Sigmoid colon (tissue), 6 donors: ENCODE measurements at regions not wholly inside any gene's neighbourhood (a gene's known extent, or its start where the extent isn't known, plus 50 kb on each side); places are given as distances from the start of the nearest gene placed in this dataset.

ENCODE experiments used
- DNase-seq: peaks from one replicate; pipeline ENCODE4 v3.0.0-alpha.2; 2019
- H3K27ac ChIP-seq, 4 donors: fragments of 200-600 bp; sonication (generic); one replicate each; pipeline ENCODE4 v1.5.1; 2016 to 2019; ENCODE audit warnings: mild to moderate bottlenecking in 1 of 4
- H3K27me3 ChIP-seq, 3 donors: fragments of 200-600 bp; sonication (generic); one replicate each; pipeline ENCODE4 v1.5.1; 2019; ENCODE audit warnings: mild to moderate bottlenecking in 1 of 3
- H3K36me3 ChIP-seq, 4 donors: fragments of 200-600 bp; sonication (generic); one replicate each; pipeline ENCODE4 v1.5.1; 2016 to 2019
- H3K4me1 ChIP-seq, 4 donors: fragments of 200-600 bp; sonication (generic); one replicate each; pipeline ENCODE4 v1.5.1; 2017 to 2019
- H3K4me3 ChIP-seq, 4 donors: fragments of 200-600 bp; sonication (generic); one replicate each; pipeline ENCODE4 v1.5.1; 2017 to 2019; ENCODE audit warnings: mild to moderate bottlenecking in 2 of 4, moderate library complexity in 1 of 4
- H3K9me3 ChIP-seq, 4 donors: fragments of 200-600 bp in 3 of 4; sonication (generic) in 3 of 4; one replicate each; pipeline versions ENCODE4 v1.5.1 to v1.6.1; 2013 to 2019
- EP300 ChIP-seq, 4 donors: sonication (generic); formaldehyde crosslinking; IDR thresholded peaks; one replicate each; pipeline ENCODE4 v1.6.1; 2017; ENCODE audit warnings: antibody characterized with exemption in 4 of 4
- POLR2A ChIP-seq, 2 donors: fragments of 450-650 bp; IDR thresholded peaks; one replicate each; pipeline ENCODE4 v1.6.1; 2016; ENCODE audit warnings: antibody characterized with exemption in 2 of 2, mild to moderate bottlenecking in 2 of 2, moderate library complexity in 2 of 2
- POLR2AphosphoS5 ChIP-seq, 4 donors: sonication (generic); formaldehyde crosslinking; IDR thresholded peaks; one replicate each; pipeline ENCODE4 v1.6.1; 2017; ENCODE audit warnings: antibody characterized with exemption in 4 of 4
- WGBS, 2 donors: extraction: QIAGEN DNeasy Blood & Tissue Kit; methylation state at CpG; one replicate each; pipeline ENCODE4 v1.1.7; 2013; 5-methylcytosine and 5-hydroxymethylcytosine counted together
- intact Hi-C: fragments of 100-400 bp; cut with DNase I; formaldehyde crosslinking; loops from one replicate; pipeline ENCODE4 v1.15.1; 2023
- TF ChIP-seq, protein P1 (sequence below), 4 experiments: fragments of 450-650 bp in 3 of 4; fragments of 200-600 bp in 1 of 4; IDR thresholded peaks; one replicate each; pipeline ENCODE4 v1.5.1; 2016 to 2019; ENCODE audit warnings: antibody characterized with exemption in 4 of 4, mild to moderate bottlenecking in 3 of 4, moderate library complexity in 2 of 4
- donor health status: healthy with polysubstance abuse.
- donor health status: healthy.

DNA sequence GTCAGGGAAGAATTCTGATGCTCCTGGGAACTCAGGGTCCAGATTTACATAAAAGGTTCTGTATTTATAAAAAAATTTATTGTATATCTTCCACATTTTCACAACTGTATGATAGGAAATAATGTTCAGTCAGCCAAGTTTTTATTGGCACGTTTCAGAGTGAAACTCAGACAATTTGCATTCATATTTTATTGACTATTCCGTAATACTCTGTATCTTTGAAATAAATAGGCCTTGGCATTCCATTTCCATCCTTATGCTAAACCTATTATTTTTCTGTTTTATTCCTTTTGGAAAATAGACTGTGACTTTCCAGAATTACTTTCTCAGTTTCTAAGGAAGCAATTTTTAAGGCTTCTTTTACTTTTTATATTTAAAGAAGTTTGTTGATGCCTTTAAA lies 329.0 kb downstream of the OLFM3 start:
- TF ChIP-seq, protein P1, sequence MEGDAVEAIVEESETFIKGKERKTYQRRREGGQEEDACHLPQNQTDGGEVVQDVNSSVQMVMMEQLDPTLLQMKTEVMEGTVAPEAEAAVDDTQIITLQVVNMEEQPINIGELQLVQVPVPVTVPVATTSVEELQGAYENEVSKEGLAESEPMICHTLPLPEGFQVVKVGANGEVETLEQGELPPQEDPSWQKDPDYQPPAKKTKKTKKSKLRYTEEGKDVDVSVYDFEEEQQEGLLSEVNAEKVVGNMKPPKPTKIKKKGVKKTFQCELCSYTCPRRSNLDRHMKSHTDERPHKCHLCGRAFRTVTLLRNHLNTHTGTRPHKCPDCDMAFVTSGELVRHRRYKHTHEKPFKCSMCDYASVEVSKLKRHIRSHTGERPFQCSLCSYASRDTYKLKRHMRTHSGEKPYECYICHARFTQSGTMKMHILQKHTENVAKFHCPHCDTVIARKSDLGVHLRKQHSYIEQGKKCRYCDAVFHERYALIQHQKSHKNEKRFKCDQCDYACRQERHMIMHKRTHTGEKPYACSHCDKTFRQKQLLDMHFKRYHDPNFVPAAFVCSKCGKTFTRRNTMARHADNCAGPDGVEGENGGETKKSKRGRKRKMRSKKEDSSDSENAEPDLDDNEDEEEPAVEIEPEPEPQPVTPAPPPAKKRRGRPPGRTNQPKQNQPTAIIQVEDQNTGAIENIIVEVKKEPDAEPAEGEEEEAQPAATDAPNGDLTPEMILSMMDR (IDR thresholded peaks at IDR 0.05): no peak
- no peak for TF ChIP-seq POLR2A (IDR thresholded peaks at IDR 0.05)
- no peak for TF ChIP-seq POLR2AphosphoS5 (IDR thresholded peaks at IDR 0.05)
- no peak for TF ChIP-seq EP300 (IDR thresholded peaks at IDR 0.05)
- 49 to 68% methylated on average over 2 of the region's 2 CpGs for WGBS, 2 donors
- intact Hi-C loops: no loop called here

DNA sequence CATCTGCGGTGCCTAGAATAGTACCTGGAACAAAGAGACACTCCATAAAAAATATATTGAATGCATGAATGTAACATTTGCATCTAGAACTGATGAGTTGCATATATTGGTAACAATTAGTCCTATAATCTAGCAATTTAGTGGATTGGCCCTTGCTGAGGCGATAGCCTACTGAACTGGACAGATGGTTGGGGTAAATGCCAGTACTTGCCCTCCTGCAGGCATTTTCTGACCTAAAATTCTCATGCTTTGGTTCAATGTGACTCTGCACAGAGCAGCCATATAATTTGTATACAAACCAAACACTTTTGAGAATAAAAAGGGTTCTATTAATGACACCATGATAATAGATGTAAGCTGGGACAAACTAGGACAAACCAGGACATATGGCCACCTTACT lies 313.6 kb downstream of the OLFM3 start:
- WGBS, 2 donors: 78 to 87% methylated on average over 2 of the region's 2 CpGs
- H3K27ac ChIP-seq: no peak overlapping the region
- H3K27me3 ChIP-seq: no peaks in the 10 kb centered on the region
- no peaks in the 10 kb centered on the region for H3K4me1 ChIP-seq
- no peak for DNase-seq
- no peak overlapping the region for H3K4me3 ChIP-seq
- TF ChIP-seq, protein P1 (IDR thresholded peaks at IDR 0.05): no peak
- TF ChIP-seq POLR2AphosphoS5 (IDR thresholded peaks at IDR 0.05) (no peak), EP300 (IDR thresholded peaks at IDR 0.05) (no peak), POLR2A (IDR thresholded peaks at IDR 0.05) (no peak)
- intact Hi-C loops: no loop called here
- no peaks in the 10 kb centered on the region for H3K36me3 ChIP-seq
- no peaks in the 10 kb centered on the region for H3K9me3 ChIP-seq

More for the DNA sequence above, 329.0 kb downstream of the OLFM3 start:
- no peak for DNase-seq
- H3K4me1 ChIP-seq: no peaks in the 10 kb centered on the region
- H3K27me3 ChIP-seq: no peaks in the 10 kb centered on the region
- H3K36me3 ChIP-seq: no peaks in the 10 kb centered on the region
- peaks cover 0 to 2% (median 0%) of the 10 kb centered on the region in 4 donors for H3K9me3 ChIP-seq
- no peak overlapping the region for H3K27ac ChIP-seq
- H3K4me3 ChIP-seq: no peak overlapping the region

- H3K9me3 ChIP-seq: no peaks in the 10 kb centered on the region
- H3K27me3 ChIP-seq: no peaks in the 10 kb centered on the region
- H3K4me3 ChIP-seq: no peak overlapping the region
- no peak overlapping the region for H3K27ac ChIP-seq
- intact Hi-C loops: no loop called here
- TF ChIP-seq POLR2AphosphoS5 (IDR thresholded peaks at IDR 0.05): no peak
- TF ChIP-seq POLR2A (IDR thresholded peaks at IDR 0.05): no peak
- no peak for TF ChIP-seq EP300 (IDR thresholded peaks at IDR 0.05)
- TF ChIP-seq, protein P1 (IDR thresholded peaks at IDR 0.05): no peak
- no peak for DNase-seq
- WGBS, 2 donors: 53 to 68% methylated on average over 3 of the region's 3 CpGs
- no peaks in the 10 kb centered on the region for H3K4me1 ChIP-seq
- no peaks in the 10 kb centered on the region for H3K36me3 ChIP-seq
These were observed 313.2 kb downstream of the OLFM3 start for GRCh38 chr1:101683561-101683960.

- no peaks in the 10 kb centered on the region for H3K27me3 ChIP-seq
- 5 to 16% methylated on average over 1 of the region's 1 CpG for WGBS, 2 donors
- intact Hi-C loops: no loop called here
- no peak for DNase-seq
- no peak overlapping the region for H3K4me3 ChIP-seq
- H3K36me3 ChIP-seq: no peaks in the 10 kb centered on the region
- TF ChIP-seq EP300 (IDR thresholded peaks at IDR 0.05) (no peak), POLR2AphosphoS5 (IDR thresholded peaks at IDR 0.05) (no peak), POLR2A (IDR thresholded peaks at IDR 0.05) (no peak)
- TF ChIP-seq, protein P1 (IDR thresholded peaks at IDR 0.05): no peak
- H3K9me3 ChIP-seq: no peaks in the 10 kb centered on the region
- H3K4me1 ChIP-seq: no peaks in the 10 kb centered on the region
- H3K27ac ChIP-seq: no peak overlapping the region
These were observed 299.7 kb downstream of the OLFM3 start for GRCh38 chr1:101697072-101697471.

DNA sequence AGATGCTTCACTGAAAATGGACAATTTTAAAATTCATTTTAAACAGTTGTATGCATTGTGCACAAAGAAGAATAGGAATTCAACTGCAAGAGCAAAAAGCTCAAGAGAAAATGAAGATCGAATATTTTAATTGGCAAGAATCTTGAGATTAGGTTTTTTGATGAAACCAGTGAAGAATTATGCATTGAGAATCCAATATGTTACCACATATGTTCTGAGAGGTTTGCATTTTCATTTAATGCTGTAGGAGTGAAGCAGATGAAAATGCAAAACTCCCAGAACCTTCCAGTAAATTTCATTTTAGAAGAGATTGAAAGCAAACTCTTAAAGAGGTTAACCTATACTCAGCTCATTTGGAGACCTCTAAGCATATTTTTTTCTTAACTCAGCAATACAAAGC lies 298.0 kb downstream of the OLFM3 start:
- Histone ChIP-seq H3K36me3 (no peaks in the 10 kb centered on the region), H3K27ac (no peak overlapping the region), H3K4me1 (no peaks in the 10 kb centered on the region), H3K27me3 (no peaks in the 10 kb centered on the region), H3K4me3 (no peak overlapping the region), H3K9me3 (no peaks in the 10 kb centered on the region)
- 74 to 81% methylated on average over 1 of the region's 1 CpG for WGBS, 2 donors
- intact Hi-C loops: no loop called here
- no peak for DNase-seq
- no peak for TF ChIP-seq POLR2AphosphoS5 (IDR thresholded peaks at IDR 0.05)
